ENCODE measurements at regions not wholly inside any gene's neighbourhood (a gene's known extent, or its start where the extent isn't known, plus 50 kb on each side); places are given as distances from the start of the nearest gene placed in this dataset.

DNA sequence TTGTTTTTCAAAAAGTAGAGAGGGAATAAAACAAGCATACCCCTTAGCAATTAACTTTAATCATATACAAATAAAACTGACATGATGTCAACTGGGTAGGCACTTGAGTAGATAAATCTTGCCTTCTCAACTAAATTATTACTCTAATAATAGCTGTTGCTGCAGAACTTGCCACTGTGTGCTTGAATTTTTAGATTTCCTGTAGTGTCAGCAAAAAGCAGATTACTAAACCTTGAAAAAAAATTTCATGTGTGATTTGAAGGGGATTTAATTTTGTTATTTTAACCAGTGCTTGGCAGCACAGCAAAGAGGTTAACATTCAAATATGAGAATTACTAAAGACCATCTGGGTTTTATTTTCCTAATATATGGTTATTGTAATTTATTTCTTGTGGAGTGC, 438.3 kb upstream of the SPANXN1 start:
- TF ChIP-seq RFX1 (IDR thresholded peaks at IDR 0.05) (no peak), RAD21 (CRISPR knock-in tag; IDR thresholded peaks at IDR 0.05) (no peak), CBX5 (CRISPR knock-in tag; IDR thresholded peaks at IDR 0.05; ENCODE audit: borderline replicate concordance) (no peak), ZSCAN9 (CRISPR knock-in tag; IDR thresholded peaks at IDR 0.05; ENCODE audit: borderline replicate concordance) (no peak), SIX4 (CRISPR knock-in tag; IDR thresholded peaks at IDR 0.05) (no peak), SMARCE1 (IDR thresholded peaks at IDR 0.05; ENCODE audit: borderline replicate concordance) (no peak), ZNF773 (CRISPR knock-in tag; IDR thresholded peaks at IDR 0.05; ENCODE audit: borderline replicate concordance) (no peak), SRF (IDR thresholded peaks at IDR 0.05; ENCODE audit: low read depth, low read length) (no peak)
- TF ChIP-seq, protein P1, sequence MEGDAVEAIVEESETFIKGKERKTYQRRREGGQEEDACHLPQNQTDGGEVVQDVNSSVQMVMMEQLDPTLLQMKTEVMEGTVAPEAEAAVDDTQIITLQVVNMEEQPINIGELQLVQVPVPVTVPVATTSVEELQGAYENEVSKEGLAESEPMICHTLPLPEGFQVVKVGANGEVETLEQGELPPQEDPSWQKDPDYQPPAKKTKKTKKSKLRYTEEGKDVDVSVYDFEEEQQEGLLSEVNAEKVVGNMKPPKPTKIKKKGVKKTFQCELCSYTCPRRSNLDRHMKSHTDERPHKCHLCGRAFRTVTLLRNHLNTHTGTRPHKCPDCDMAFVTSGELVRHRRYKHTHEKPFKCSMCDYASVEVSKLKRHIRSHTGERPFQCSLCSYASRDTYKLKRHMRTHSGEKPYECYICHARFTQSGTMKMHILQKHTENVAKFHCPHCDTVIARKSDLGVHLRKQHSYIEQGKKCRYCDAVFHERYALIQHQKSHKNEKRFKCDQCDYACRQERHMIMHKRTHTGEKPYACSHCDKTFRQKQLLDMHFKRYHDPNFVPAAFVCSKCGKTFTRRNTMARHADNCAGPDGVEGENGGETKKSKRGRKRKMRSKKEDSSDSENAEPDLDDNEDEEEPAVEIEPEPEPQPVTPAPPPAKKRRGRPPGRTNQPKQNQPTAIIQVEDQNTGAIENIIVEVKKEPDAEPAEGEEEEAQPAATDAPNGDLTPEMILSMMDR (CRISPR knock-in tag; IDR thresholded peaks at IDR 0.05): no peak

All from HepG2 (cell line).